CD14-positive monocyte (primary cell): ENCODE measurements at regions not wholly inside any gene's neighbourhood (a gene's known extent, or its start where the extent isn't known, plus 50 kb on each side); places are given as distances from the start of the nearest gene placed in this dataset.

Experiments used
- DNase-seq, 3 donors: peaks; one replicate each; pipeline ENCODE4 v3.0.0-alpha.2; 2011 to 2022
- H2AFZ ChIP-seq: 2 replicates; pipeline ENCODE4 v1.6.0; 2012; ENCODE audit warnings: mild to moderate bottlenecking, low read depth, low read length, inconsistent platforms; ENCODE audit not compliant: insufficient read depth, poor library complexity, severe bottlenecking
- H3K27ac ChIP-seq, 2 donors: 1 replicate in 1 of 2; 2 replicates in 1 of 2; pipeline ENCODE4 v1.5.1; 2012 to 2013; ENCODE audit warnings: low read length in 2 of 2, control low read depth in 1 of 2, inconsistent platforms in 1 of 2, low read depth in 1 of 2, mild to moderate bottlenecking in 1 of 2
- H3K27me3 ChIP-seq, 2 donors: one replicate each; pipeline versions ENCODE4 v1.6.0 to v1.6.1; 2011 to 2013; ENCODE audit warnings: low read length in 2 of 2; ENCODE audit not compliant: control insufficient read depth in 2 of 2, insufficient read depth in 2 of 2
- H3K36me3 ChIP-seq, 2 donors: replicated peaks in 1 of 2; 1 replicate in 1 of 2; 2 replicates in 1 of 2; pipeline versions ENCODE4 v1.5.1 to v1.6.1; 2012 to 2013; ENCODE audit warnings: low read length in 2 of 2, control low read depth in 1 of 2, inconsistent platforms in 1 of 2, mild to moderate bottlenecking in 1 of 2; ENCODE audit not compliant: insufficient read depth in 2 of 2, control insufficient read depth in 1 of 2
- H3K4me1 ChIP-seq, 2 donors: 1 replicate in 1 of 2; 2 replicates in 1 of 2; pipeline versions ENCODE4 v1.5.1 to v1.6.1; 2012 to 2013; ENCODE audit warnings: low read length in 2 of 2, control low read depth in 1 of 2, inconsistent platforms in 1 of 2, mild to moderate bottlenecking in 1 of 2, moderate library complexity in 1 of 2; ENCODE audit not compliant: insufficient read depth in 2 of 2, control insufficient read depth in 1 of 2
- H3K4me2 ChIP-seq: replicated peaks from 2 replicates; pipeline ENCODE3; 2012; ENCODE audit warnings: low read length, moderate library complexity, mild to moderate bottlenecking; ENCODE audit not compliant: poor library complexity, severe bottlenecking; ENCODE audit errors: extremely low read depth
- H3K4me3 ChIP-seq, 3 experiments: fragments of 200-600 bp in 1 of 3; sonication (generic) in 1 of 3; replicated peaks in 1 of 3; 1 replicate in 2 of 3; 2 replicates in 1 of 3; pipeline ENCODE4 v1.5.1; 2011 to 2013; ENCODE audit warnings: low read length in 3 of 3, mild to moderate bottlenecking in 3 of 3, control low read depth in 2 of 3, low read depth in 2 of 3, inconsistent platforms in 1 of 3, moderate library complexity in 1 of 3
- H3K79me2 ChIP-seq: 2 replicates; pipeline ENCODE4 v1.6.0; 2012; ENCODE audit warnings: mild to moderate bottlenecking, control low read depth, inconsistent platforms, low read length, moderate library complexity; ENCODE audit not compliant: insufficient read depth
- H3K9ac ChIP-seq: 2 replicates; pipeline ENCODE4 v1.6.0; 2017; ENCODE audit warnings: low read length, mild to moderate bottlenecking; ENCODE audit not compliant: insufficient read depth, poor library complexity, severe bottlenecking
- H3K9me3 ChIP-seq, 2 donors: replicated peaks in 1 of 2; 1 replicate in 1 of 2; 2 replicates in 1 of 2; pipeline versions ENCODE4 v1.5.1 to v1.6.1; 2012 to 2013; ENCODE audit warnings: low read length in 2 of 2, control low read depth in 1 of 2; ENCODE audit not compliant: control insufficient read depth in 1 of 2, insufficient read depth in 1 of 2
- H4K20me1 ChIP-seq: 2 replicates; pipeline ENCODE4 v1.6.0; 2012; ENCODE audit warnings: mild to moderate bottlenecking, low read length, control low read depth, moderate library complexity; ENCODE audit not compliant: insufficient read depth
- H3K27ac Mint-ChIP-seq, 7 donors: one replicate each; pipeline ENCODE4 v1.8.0; 2020; ENCODE audit warnings: mild to moderate bottlenecking in 7 of 7, mixed read lengths in 7 of 7, moderate library complexity in 6 of 7, inconsistent platforms in 2 of 7
- H3K27me3 Mint-ChIP-seq, 3 donors: one replicate each; pipeline ENCODE4 v1.8.0; 2021 to 2022; ENCODE audit warnings: low read depth in 3 of 3, mild to moderate bottlenecking in 3 of 3, mixed read lengths in 3 of 3, moderate library complexity in 3 of 3, inconsistent platforms in 1 of 3
- H3K36me3 Mint-ChIP-seq, 2 donors: one replicate each; pipeline ENCODE4 v1.8.0; 2020; ENCODE audit warnings: mixed read lengths in 2 of 2, inconsistent platforms in 1 of 2, mild to moderate bottlenecking in 1 of 2
- H3K4me1 Mint-ChIP-seq: one replicate; pipeline ENCODE4 v1.8.0; 2020; ENCODE audit warnings: mild to moderate bottlenecking, mixed read lengths
- H3K4me3 Mint-ChIP-seq, 2 donors: one replicate each; pipeline ENCODE4 v1.8.0; 2020; ENCODE audit warnings: mild to moderate bottlenecking in 2 of 2, mixed read lengths in 2 of 2, moderate library complexity in 1 of 2
- H3K9me3 Mint-ChIP-seq, 7 donors: one replicate each; pipeline ENCODE4 v1.8.0; 2020 to 2022; ENCODE audit warnings: mixed read lengths in 7 of 7, mild to moderate bottlenecking in 6 of 7, moderate library complexity in 6 of 7, inconsistent platforms in 2 of 7
- CTCF ChIP-seq: fragments of 200-600 bp; IDR thresholded peaks from one replicate; pipeline ENCODE4 v1.8.0; 2022; ENCODE audit warnings: antibody characterized with exemption, mild to moderate bottlenecking
- WGBS: methylation state at CpG from one replicate; pipeline ENCODE4 v1.1.5; 2013; ENCODE audit warnings: missing lambda C conversion rate; ENCODE audit not compliant: insufficient coverage; 5-methylcytosine and 5-hydroxymethylcytosine counted together
- intact Hi-C, 2 donors: fragments of 100-400 bp; cut with micrococcal nuclease; formaldehyde crosslinking; loops; one replicate each; pipeline versions ENCODE4 v1.15.0 to v1.15.1; 2023

GRCh38 chr4:162683659-162684370 lies 482.9 kb downstream of the NAF1 start:
- H3K27me3 Mint-ChIP-seq, result no peaks in the 10 kb centered on the region
- TF ChIP-seq CTCF, result no peak
- H3K4me1 Mint-ChIP-seq, result no peaks in the 10 kb centered on the region
- H2AFZ ChIP-seq, result no peak overlapping the region
- no peaks in the 10 kb centered on the region for H3K36me3 ChIP-seq
- H3K4me3 ChIP-seq, result no peak overlapping the region
- no peak for DNase-seq
- no peak overlapping the region for H3K9ac ChIP-seq
- no peaks in the 10 kb centered on the region for H3K4me1 ChIP-seq
- H3K36me3 Mint-ChIP-seq, result no peaks in the 10 kb centered on the region
- H3K27ac ChIP-seq, result no peak overlapping the region
- H3K27me3 ChIP-seq, result no peaks in the 10 kb centered on the region
- intact Hi-C loops, result no loop called here
- H4K20me1 ChIP-seq, result no peaks in the 10 kb centered on the region
- H3K4me3 Mint-ChIP-seq, result no peak overlapping the region
- peaks cover 0 to 4% (median 0%) of the 10 kb centered on the region in 7 donors for H3K9me3 Mint-ChIP-seq
- H3K79me2 ChIP-seq, result no peaks in the 10 kb centered on the region
- no peak overlapping the region for H3K4me2 ChIP-seq
- 0% methylated on average over 1 of the region's 5 CpGs for WGBS
- H3K9me3 ChIP-seq, result peaks cover 0 to 4% of the 10 kb centered on the region in 2 donors
- H3K27ac Mint-ChIP-seq, result no peak overlapping the region

DNA sequence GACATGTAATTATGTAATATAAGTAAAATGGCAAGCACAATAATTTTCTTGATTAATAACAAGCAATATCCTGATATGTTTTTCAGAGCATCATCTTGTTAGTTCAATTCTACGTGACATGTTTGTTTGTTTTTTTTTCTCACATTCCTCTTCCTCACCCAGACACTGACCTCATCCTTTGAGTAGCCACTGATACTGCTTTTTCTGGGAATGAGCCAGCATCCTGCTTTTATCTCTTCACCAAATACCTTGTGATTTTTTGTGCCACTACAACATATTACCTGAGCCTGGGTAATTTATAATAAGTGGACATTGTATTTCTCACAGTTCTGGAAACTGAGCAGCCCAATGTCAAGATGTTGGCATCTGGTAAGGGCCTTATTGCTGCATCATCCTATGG lies 484.0 kb downstream of the NAF1 start:
- intact Hi-C loops, result no loop called here
- no peak overlapping the region for H2AFZ ChIP-seq
- no peak overlapping the region for H3K4me3 ChIP-seq
- H3K9me3 ChIP-seq, result peaks cover 0 to 4% of the 10 kb centered on the region in 2 donors
- 100% methylated on average over 1 of the region's 1 CpG for WGBS
- Mint-ChIP-seq H3K27ac (no peak overlapping the region), H3K9me3 (peaks cover 0 to 4% (median 0%) of the 10 kb centered on the region in 7 donors), H3K36me3 (no peaks in the 10 kb centered on the region), H3K27me3 (no peaks in the 10 kb centered on the region), H3K4me1 (no peaks in the 10 kb centered on the region), H3K4me3 (no peak overlapping the region)
- no peak overlapping the region for H3K27ac ChIP-seq
- H4K20me1 ChIP-seq, result no peaks in the 10 kb centered on the region
- H3K79me2 ChIP-seq, result no peaks in the 10 kb centered on the region
- no peak for TF ChIP-seq CTCF
- no peaks in the 10 kb centered on the region for H3K4me1 ChIP-seq
- no peak overlapping the region for H3K9ac ChIP-seq
- no peak for DNase-seq
- no peak overlapping the region for H3K4me2 ChIP-seq
- H3K36me3 ChIP-seq, result no peaks in the 10 kb centered on the region
- no peaks in the 10 kb centered on the region for H3K27me3 ChIP-seq
